Ecto neural progenitor cell (in vitro differentiated cells): ENCODE measurements at regions not wholly inside any gene's neighbourhood (a gene's known extent, or its start where the extent isn't known, plus 50 kb on each side); places are given as distances from the start of the nearest gene placed in this dataset.

Experiments
- DNase-seq: peaks from one replicate; pipeline ENCODE4 v3.0.0-alpha.2; 2018; ENCODE audit warnings: low spot score

DNA sequence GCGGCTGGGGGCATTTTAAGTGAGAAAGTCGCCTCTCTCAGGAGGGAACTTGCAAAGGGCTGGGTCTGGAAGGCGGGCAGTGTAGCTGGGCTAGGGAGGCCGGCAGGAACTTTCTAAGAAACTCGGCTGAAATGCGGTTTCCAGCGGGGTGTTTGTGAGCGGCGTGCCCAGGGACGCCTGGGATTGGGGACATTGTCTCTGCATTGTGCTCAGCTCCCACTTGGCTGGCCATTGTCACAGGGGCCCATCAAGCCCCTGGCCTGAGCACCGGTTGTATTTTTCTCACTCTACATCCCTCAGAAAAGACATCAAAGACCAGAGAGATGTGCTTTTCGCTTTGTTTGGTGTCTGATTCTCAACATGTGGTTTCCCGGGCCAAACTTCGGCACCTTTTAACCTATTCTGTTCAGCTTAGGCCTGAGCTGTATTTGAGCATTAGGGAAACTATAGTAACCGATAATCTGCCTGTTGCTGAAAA, 291.1 kb upstream of the IRX3 start:
- DNase-seq = peak; percentile 81

DNA sequence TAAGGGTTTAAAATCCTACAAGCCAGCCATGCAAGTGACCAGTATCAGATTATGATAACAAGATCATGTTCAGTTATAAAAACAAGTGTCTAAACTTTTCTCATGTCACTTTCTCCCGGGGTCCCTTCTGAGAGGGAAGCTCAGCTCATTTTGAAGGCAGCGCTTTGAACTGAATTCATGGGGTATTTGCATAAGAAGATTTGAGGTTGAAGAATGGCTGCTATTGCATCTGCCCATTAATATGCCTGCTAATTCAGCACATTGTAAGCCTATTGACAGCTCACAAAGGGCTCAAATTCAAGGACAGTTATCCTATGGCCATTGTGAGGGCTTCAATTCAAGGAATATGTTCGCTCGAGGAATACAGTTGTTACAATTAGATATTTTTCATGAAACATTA, 290.2 kb upstream of the IRX3 start:
- no peak for DNase-seq

DNA sequence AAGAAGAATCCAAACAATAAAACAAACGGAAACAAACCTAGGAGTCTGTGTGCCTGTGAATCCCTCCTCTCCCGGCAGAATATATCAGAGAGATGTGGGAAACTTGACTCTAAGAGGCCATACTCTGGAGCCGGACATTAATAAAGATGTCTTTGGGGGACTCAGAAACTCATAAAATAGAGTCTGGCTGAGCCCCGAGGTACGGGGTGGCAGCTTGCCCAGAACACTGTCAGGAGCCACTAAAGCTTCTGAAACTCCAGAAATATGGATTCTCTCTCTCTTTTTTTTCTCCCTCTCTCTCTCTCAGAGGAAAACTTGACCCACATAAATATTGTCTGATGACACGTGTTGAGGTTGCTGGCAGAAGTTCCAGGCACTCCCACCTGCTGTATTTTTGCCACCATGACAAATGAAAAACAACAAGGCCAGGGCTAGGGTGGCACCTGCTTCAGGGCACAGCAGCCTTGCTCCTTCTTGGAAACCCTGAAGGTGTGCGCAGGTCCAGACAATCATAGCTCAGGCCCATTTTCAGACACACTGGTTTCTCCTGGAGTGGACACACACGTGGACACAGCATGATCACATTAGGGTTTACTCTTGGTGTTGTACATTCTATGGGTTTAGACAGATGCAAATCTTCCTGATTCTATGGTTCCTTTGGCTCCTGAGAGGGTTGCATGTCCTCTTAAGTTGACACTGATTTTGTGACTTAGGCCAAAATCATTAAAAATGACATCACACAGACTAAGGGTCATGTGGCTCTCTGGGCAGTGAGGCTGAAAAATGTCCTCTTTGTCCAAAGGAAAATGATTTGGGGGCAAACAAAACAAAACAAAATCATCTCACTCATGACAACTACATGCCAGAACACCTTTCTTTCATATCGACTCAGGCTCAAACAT, 282.6 kb upstream of the IRX3 start:
- no peak for DNase-seq

- DNase-seq = no peak
Measured at GRCh38 chr16:54564841-54565240, 278.3 kb upstream of the IRX3 start.

DNA sequence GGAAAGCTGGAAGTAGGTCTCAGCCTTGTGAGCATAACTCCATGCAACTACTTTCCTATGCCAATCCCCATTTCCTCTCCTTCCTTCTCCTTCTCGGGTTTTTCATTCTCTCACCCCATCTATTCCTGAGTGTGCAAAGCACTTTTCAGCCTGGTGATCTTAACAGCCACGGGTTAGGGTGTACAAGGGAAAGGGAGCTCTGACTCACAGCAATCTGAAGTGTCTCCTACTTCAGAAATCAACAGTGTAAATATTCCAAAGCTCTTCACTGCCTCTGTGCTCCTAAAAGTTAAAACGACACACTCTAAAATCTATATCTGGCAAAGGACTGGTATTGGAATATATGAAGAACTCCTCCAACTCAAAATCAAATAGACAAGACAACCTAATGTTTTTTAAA, 268.0 kb upstream of the IRX3 start:
- DNase-seq = no peak

- no peak for DNase-seq
Measured at GRCh38 chr16:54548281-54548680, 261.7 kb upstream of the IRX3 start.

DNA sequence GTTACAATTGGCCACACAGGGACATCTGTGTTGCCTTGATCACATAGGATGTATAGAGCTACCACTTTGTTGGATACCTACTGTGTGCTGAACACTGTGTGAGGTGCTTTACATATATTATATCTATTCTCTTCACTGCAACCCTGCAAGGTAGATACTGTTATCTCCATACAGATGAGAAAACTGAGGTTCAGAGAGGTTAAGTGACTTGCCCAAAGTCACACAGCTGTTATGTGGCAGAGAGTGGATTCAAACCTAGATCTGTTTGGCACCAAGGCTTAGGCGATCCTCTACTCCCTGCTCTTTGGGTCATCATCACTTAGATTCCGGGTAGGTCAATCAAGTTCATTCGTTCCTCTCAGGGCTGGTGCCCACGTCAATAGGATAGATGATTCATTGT, 260.5 kb upstream of the IRX3 start:
- DNase-seq = no peak

DNA sequence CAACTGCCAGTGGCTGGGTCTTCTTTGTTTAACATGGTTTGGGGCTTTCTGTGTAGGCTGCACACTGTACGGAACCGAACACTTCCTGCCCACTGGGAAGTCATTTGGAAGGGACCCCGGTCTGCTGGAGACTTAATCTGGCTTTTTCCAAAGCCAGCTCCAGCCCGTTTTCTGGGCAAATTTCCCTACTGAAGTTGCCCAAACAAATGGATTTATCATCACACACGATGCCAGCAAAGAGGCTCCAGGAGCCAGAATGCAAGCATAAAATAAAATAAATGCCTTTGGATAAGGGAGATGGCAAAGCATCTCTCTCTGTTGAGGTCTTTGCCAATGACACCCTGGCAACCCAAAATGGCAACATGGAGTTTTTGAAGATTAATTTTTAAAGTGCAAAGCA, 259.9 kb upstream of the IRX3 start:
- no peak for DNase-seq

- no peak for DNase-seq
Measured at GRCh38 chr16:54545854-54546511, 259.4 kb upstream of the IRX3 start.

DNA sequence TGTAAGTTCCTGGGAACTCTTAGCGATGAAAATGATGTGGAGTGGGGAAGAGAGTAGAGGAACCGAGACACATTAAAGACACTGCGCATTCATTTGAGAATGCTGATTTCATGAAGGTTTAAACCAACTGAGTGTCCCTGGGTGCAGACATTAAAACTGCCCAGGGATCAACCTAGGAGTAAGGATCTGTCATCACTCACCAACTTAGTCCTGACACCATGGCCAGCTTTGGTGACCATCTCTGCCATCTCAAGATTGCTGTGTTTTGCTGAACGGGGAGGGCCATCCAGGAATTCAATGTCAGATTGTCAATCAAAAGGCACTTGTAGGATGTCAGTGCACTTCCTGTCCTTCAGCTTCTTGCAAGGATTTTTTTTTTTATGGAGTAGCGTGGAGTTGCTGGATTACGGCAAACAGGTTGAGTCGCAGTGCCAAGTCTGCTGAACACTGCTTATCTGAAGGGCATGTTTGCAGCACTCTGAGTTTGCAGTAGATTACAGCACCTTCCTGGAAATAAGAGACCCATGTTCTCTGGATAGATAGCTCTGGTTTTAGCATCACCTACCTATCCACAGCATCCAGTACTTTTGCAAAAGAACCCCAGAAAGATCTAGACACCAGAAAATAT, 258.1 kb upstream of the IRX3 start:
- no peak for DNase-seq

DNA sequence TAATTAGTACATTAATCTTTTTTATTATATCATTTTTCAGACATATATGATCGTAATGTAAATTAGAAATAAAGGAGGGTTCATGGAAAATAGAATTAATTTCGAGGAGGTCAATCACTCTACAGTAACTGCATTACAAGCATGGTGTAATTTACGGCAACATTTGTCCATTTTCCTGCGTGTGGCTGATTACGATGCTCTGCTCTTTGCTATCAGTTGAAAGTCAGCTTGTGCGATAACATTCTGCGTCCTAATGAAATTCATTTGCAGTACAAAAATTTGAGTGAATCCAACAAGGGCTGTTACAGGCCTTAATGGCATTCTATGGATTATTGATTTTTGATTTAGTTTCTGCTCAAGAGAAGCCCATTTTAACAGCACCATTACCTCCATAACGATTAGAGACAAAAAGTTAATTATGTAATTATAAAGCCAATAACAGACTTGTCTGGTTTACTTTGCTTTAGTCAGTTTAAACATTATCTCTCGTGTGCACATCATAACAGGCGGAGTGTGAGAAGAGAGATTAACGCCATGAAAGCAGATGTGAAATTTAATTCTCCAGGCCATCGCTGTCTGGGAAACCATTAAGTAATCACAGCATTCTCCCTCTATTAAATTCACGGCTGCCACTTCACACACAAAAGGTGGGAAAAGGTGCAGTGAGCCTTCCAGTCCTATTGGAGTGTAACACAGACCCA, 256.4 kb upstream of the IRX3 start:
- DNase-seq = no peak

DNA sequence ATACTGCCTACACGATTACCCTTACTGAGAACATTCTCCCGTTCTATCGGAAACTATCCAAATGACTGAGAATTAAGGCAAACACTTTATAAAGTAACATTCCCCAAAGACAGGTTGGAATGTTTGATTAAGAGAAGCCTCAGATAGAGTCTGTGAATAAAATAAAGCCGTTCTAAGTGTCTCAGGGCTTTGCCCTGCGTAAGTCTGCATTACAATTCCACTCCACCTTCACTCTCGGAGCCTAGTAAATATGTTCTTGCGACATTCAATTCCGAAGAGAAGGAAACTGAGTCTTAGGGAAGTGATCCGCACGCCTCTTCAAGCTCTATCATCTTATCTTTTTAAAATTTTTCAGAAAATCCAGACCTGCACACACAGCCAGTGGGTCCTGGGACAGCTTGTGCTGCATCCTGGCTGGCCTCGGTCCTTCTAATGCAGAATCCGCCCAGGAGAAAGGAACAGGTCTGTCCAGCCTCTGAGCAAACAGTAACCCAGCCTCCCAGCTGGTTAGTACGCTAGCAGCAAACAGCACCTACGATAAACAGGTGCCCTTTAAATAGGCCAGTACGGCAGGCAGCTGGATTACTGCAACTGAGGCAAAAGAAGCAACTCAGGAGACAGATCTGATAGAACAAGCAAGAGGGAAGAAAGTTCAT, 254.1 kb upstream of the IRX3 start:
- no peak for DNase-seq

DNA sequence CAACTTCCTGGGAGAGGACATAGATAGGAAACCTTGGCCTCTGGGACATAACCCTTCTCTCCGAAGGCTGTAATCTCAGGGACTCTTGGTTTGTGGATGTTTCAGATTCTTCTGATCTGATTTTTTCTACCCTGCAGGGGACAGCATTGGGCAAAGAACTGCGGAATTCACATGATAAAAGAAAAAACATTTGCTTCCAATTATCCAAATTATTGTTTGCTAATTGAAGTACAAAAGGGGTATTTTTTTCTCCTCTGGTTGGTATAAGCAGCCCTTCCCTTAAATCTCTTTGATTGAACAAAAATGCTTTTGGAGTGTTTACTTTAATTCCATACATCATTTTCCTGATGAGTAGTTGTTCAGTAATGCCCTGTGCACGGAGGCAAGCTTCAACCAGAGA, 251.7 kb upstream of the IRX3 start:
- no peak for DNase-seq

- DNase-seq = no peak
Measured at GRCh38 chr16:54533856-54534490, 247.4 kb upstream of the IRX3 start.

DNA sequence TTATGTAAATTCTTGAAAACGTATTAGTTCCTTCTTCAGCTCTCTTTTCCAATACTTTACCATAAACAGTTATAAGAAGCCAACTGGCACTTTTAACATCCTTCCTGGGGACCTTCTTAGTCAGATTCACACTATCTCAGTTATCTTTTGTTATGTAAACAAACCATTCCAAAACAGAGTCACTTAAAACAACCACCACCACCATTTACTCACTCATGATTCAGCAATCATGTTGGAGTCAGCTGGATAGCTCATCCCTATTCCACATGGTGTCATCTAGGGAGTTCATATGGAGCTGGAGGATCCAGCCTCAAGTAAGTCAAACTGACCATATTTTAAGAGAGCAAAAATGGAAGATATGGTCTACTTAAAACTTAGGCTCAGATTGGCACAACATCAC, 240.3 kb upstream of the IRX3 start:
- DNase-seq = no peak

GRCh38 chr16:54526087-54526486, 239.5 kb upstream of the IRX3 start:
- no peak for DNase-seq

DNA sequence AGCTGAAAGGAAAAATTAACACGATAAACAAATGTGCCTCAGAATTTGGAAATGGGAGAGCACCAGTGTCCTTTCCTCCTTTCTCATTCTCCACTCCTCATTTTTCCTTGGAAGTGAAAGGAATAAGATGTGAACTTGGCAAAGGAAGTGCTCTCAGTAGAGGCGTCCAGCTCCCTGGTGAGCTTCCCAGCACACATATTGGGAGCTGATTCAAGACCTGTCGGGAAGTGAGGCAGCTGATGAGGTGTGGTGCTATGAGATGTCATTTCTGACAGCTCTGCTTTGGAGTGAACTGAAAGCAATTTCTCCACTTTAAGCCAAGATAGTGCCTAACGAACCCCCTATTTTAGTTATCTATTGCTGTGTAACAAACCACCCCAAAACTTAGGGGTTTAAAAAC, 238.5 kb upstream of the IRX3 start:
- no peak for DNase-seq

- DNase-seq = no peak
Measured at GRCh38 chr16:54522584-54522983, 236.0 kb upstream of the IRX3 start.

DNA sequence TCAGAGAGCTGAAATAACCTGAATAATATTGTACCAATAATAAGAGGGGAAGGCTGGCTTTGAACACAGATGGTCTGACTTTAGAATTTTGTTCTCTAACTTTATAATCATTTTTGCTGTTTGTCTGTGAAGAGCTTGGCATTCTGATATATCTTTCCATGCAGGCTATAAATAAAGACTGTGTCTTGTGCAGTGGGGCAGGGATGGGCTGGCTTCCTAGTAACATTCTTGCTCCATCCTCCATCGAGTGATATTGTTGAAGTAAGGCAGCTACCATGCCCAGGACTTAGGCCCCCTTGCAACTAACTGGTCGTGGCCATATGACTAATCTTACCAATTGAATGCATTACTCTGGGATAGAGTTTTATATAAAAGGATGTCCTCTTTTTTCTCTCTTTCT, 234.7 kb upstream of the IRX3 start:
- no peak for DNase-seq

DNA sequence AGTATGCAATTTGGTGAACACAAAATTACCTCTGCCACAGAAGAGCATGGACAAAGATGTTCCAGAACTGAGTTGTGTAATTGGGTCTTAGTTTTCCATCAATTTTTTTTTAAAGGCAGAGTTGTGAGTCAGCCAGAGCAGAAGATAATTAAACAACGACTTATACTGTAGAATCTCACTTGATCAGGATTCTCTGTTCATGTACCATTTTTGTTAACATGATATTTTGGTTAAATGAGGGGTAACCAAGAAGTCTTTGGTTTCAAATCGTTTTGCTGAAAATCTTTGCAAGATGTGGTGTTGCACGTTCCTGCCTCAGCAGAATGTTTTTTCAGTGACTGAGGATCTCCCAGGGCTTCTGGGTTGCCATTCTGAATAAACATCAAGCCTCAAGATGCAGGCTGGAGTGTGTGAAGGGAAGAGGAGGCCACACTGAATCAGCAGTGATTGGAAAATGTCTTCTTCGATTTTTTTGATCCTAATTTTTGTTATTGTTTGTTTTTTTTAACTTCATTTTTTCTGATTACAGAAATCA, 232.6 kb upstream of the IRX3 start:
- DNase-seq = no peak

DNA sequence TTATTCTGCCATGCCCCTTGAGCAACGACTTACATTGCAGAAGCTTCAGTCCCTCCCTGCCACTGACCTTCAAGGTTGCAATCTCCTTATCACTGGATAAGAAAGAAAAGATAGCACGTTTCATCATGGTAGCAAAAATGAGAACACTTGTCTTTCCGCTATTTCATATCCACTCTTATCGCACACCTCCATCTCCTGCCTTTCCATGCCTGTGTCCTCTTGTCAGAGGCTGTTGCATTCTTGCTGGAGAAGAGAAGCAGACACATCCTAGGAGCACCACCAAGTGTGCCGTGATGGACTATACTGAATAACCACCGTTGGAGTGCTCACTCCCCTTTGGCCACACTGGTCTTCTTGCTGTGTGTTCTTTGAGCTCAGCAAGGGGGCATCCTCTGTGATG, 230.6 kb upstream of the IRX3 start:
- no peak for DNase-seq
